WI38 (cell line): ENCODE measurements at regions not wholly inside any gene's neighbourhood (a gene's known extent, or its start where the extent isn't known, plus 50 kb on each side); places are given as distances from the start of the nearest gene placed in this dataset.

Source experiments
- H3K4me3 ChIP-seq: 2 replicates; pipeline ENCODE4 v1.5.1; 2011; ENCODE audit warnings: low read depth, mild to moderate bottlenecking, control low read depth, low read length
- CTCF ChIP-seq: IDR thresholded peaks from 2 replicates; pipeline ENCODE4 v1.5.1; 2012; ENCODE audit warnings: low read depth, mild to moderate bottlenecking, control low read depth, low read length

DNA sequence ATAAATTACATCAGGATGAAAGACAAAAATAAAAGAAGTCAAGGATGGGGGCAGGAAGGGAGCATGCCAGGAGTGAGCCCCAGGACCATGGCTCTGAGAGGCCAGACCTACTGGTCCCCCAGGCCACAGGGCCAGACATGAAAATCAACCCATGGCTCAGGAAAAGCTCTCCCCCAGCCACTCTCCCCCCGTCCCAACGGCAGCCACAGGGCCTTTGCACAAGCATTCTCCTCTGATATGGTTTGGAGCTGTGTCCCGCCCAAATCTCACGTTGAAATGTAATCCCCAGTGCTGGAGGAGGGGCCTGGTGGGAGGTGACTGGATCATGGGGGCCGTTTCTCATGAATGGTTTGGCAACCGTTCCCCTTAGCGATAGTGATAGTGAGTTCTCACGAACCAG, 80.8 kb upstream of the ANO1 start:
- TF ChIP-seq CTCF: no peak
- no peak overlapping the region for H3K4me3 ChIP-seq

DNA sequence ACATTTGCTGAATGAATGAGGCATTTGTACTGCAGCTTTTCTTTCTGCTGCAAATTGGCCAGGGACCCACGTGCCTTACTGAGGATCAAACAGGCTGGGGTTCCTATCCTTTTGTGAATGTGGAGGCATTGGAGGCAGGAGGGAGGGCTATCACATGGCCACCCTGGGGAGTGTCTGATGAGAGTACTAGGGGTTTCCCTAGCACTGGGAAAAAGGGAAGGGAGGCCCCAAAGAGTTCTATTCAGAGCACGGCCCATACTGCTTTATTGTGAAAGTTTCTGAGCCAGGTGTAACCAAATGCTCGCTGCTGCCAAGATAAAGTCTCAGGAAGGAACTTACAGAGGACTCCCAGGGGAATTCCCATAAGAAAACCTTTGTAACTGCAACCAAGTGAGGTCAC, 78.4 kb upstream of the ANO1 start:
- no peak for TF ChIP-seq CTCF
- H3K4me3 ChIP-seq: no peak overlapping the region

DNA sequence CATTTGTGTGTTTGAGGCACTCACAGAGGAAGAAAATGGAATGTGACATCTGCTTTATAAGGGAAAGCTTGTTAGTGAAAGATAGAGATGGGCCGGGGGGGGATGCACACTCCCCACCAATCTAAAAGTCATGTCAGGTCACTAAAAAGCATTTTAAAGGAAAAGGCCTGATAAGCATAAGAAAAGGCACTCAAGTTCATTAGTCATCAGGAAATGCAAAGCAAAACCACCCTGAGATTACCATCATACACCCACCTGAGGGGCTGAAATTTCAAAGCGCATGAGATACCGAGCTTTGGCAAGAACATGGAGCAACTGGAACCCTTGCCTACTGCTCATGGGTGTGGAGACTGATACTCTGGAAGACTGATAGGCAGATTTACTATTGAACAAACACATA, 77.9 kb upstream of the ANO1 start:
- no peak for TF ChIP-seq CTCF
- no peak overlapping the region for H3K4me3 ChIP-seq

DNA sequence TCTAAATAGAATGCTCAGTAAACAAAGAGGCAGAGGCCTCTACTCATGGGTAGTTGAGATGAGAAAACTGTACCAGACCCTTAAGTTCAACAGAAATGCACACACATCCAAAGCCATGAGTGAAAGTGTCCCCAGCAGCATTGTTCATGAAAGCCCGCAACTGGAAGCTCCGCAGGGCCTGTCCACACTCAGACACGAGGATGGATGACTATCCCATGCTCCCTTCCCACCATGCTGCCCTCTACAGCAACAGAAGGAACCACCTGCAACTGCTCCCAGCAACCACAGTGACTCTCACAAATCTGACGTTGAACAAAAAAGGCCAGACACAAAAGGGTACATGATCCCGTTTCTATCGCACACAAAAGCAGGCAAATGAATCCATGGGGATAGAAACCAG, 76.9 kb upstream of the ANO1 start:
- H3K4me3 ChIP-seq: no peak overlapping the region
- no peak for TF ChIP-seq CTCF

- TF ChIP-seq CTCF: no peak
- no peak overlapping the region for H3K4me3 ChIP-seq
Measured at GRCh38 chr11:70002433-70002832, 75.7 kb upstream of the ANO1 start.

DNA sequence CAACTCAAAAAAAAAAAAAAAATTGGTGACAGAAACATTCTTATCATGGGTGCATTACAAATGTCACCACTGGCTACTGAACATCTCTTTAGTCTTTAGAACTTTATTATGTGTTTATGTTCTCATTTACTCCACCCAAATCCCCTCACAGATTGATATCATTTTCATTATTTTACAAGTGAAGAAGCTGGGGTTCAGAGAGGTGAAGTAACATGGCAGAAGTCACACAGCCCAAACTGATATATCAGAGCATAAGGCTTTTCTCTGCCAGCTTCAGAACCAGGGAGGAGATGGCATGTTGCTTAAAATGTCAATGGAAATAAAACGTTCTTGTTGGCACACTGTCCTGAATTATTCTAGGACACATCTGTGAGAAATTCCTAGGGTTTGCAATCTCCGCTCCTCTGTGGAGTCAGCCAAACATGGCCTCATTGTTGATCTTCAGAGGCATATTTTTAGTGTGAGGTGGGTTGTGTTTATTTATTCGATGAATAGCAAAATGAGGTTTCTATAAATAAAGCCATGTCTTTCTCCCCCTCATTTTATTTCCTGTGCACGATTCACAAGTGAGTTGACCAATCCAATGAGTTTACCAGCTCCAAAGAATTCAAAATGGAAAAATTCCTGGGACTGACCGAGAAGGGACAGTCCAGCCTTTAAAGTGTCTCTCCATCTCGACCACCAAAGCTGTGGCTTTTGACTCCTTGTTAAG, 72.9 kb upstream of the ANO1 start:
- H3K4me3 ChIP-seq: no peak overlapping the region
- no peak for TF ChIP-seq CTCF

GRCh38 chr11:70007796-70008195, 70.3 kb upstream of the ANO1 start:
- no peak for TF ChIP-seq CTCF
- H3K4me3 ChIP-seq: no peak overlapping the region
